GM10248 (cell line): ENCODE measurements at regions not wholly inside any gene's neighbourhood (a gene's known extent, or its start where the extent isn't known, plus 50 kb on each side); places are given as distances from the start of the nearest gene placed in this dataset.
"Not testable (repeated sequence)": the region's sequence is repeated elsewhere in the genome, so short reads cannot be mapped to it uniquely, and the experiment has no call there.

ENCODE experiments used
- CTCF ChIA-PET: fragments of 300-600 bp; sonication (Branson Sonifier 250); formaldehyde crosslinking; extraction: SDS; loops from one replicate; lab custom pipeline; 2021; ENCODE audit warnings: antibody characterized with exemption; lab: Yijun Ruan, JAX
- POLR2A ChIA-PET: fragments of 350-650 bp; sonication (Branson Sonifier 250); formaldehyde crosslinking; extraction: SDS; loops from one replicate; lab custom pipeline; 2020; ENCODE audit warnings: antibody characterized with exemption; lab: Yijun Ruan, JAX
- DNase-seq: peaks from one replicate; pipeline ENCODE4 v3.0.0; 2012; ENCODE audit errors: extremely low spot score
- CTCF ChIP-seq: IDR thresholded peaks from 2 replicates; pipeline ENCODE4 v1.5.1; 2012; ENCODE audit warnings: mild to moderate bottlenecking, low read depth; ENCODE audit errors: extremely low read depth, missing control alignments, control extremely low read depth

- DNase-seq, result no peak
- CTCF ChIA-PET, result no interaction called here
- TF ChIP-seq CTCF, result no peak
- POLR2A ChIA-PET, result no interaction called here
These were observed 122.8 kb upstream of the PCBD1 start for GRCh38 chr10:71011141-71011540.

- no peak for DNase-seq
- POLR2A ChIA-PET, result no interaction called here
- CTCF ChIA-PET, result no interaction called here
- no peak for TF ChIP-seq CTCF
These were observed 125.8 kb upstream of the PCBD1 start for GRCh38 chr10:71014021-71014805.

DNA sequence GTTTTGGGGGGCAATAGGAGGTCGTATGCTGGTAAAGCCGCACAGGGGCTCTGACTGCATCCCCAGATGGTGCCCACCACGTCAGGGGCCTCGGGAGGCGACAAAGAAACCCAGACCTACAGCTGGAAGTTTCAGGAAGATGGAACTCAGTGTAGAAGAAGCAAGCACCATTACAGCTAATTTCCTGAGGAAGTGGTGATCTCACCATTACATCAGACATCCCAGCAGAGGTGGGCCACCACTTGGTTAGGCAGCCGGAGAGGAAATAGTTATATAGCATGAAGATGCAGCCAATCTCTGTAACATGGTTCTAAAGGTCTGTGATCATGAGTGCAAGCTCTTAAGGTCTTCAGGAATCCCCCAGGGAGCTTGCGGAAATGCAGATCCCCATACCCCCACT is 127.3 kb upstream of the PCBD1 start:
- DNase-seq, result no peak
- no peak for TF ChIP-seq CTCF
- ChIA-PET CTCF (interaction anchor here (1.3 kb wide), 1 partner anchor 12 kb away, joined by 4 read pairs; no protein-coding TSS in a partner anchor), POLR2A (no interaction called here)

DNA sequence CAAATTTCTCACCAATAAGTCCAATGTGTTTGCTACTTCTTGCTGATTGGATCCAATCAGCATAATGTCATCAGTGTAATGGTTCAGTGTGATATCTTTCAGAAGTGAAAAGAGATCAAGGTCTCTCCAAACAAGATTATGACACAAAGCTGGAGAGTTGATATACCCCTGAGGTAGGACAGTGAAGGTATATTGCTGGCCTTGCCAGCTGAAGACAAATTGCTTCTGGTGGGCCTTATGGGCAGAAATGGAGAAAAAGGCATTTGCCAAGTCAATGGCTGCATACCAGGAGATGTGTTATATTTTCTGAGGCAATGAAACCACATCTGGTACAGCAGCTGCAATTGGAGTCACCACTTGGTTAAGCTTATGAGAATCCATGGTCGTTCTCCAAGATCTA is 131.7 kb upstream of the PCBD1 start:
- CTCF ChIA-PET, POLR2A ChIA-PET, DNase-seq: not testable (repeated sequence)

GRCh38 chr10:71021402-71021801 is 133.0 kb upstream of the PCBD1 start:
- CTCF ChIA-PET, result no interaction called here
- POLR2A ChIA-PET, result no interaction called here
- no peak for TF ChIP-seq CTCF
- no peak for DNase-seq

DNA sequence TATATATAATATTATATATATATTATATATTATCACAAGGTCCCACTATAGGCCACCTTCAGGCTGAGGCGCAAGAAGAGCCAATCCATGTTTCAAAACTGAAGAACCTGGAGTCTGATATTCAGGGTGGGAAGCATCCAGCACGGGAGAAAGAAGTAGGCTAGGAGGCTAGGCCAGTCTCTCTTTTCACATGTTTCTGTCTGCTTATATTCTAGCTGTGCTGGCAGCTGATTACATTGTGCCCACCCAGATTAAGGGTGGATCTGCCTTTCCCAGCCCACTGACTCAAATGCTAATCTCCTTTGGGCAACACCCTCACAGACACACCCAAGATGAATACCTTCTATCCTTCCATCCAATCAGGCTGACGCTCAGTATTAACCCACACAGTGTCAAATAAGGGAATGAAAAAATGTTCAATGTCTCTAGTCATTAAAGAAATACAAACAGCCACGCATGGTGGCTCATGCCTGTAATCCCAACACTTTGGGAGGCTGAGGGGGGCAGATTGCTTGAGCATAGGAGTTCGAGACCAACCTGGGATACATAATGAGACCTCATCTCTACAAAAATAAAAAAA is 135.4 kb upstream of the PCBD1 start:
- POLR2A ChIA-PET, result no interaction called here
- DNase-seq, result no peak
- CTCF ChIA-PET, result no interaction called here
- no peak for TF ChIP-seq CTCF

DNA sequence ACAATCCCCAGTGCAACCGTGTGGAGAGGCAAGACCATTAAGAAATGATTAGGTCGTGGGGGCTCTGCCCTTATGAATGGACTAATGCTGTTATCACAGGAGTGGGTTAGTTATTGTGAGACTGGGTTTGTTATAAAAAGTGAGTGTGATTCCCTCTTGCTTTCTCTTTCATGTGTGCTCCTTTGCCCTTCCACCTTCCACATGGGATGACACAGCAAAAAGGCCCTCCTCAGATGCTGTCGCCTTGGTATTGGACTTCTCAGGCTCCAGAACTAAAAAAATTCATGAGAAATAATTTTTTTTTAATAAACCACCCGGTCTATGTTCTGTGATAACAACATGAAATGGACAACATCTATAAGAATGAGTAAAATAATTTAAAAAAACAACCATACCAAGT is 136.1 kb upstream of the PCBD1 start:
- ChIA-PET POLR2A (no interaction called here), CTCF (no interaction called here)
- DNase-seq, result no peak
- no peak for TF ChIP-seq CTCF
